OCI-LY3 (cell line): ENCODE measurements at regions not wholly inside any gene's neighbourhood (a gene's known extent, or its start where the extent isn't known, plus 50 kb on each side); places are given as distances from the start of the nearest gene placed in this dataset.
"Not testable (repeated sequence)": the region's sequence is repeated elsewhere in the genome, so short reads cannot be mapped to it uniquely, and the experiment has no call there.

Source experiments
- H2AFZ ChIP-seq: fragments of 200-600, 300-600 bp; shearing (Covaris generic); 2 replicates; pipeline ENCODE4 v1.6.0; 2014; ENCODE audit warnings: antibody characterized with exemption, low read depth, low read length
- H3K27ac ChIP-seq: fragments of 200-600, 300-600 bp; sonication (generic); 2 replicates; pipeline ENCODE4 v1.5.1; 2014; ENCODE audit warnings: mild to moderate bottlenecking, low read length, moderate library complexity, mixed read lengths
- H3K27me3 ChIP-seq: fragments of 200-600, 300-600 bp; sonication (generic); 2 replicates; pipeline ENCODE4 v1.6.1; 2014; ENCODE audit warnings: low read depth, low read length, mixed read lengths
- H3K36me3 ChIP-seq: fragments of 200-600, 300-600 bp; sonication (generic); replicated peaks from 2 replicates; pipeline ENCODE3; 2014; ENCODE audit warnings: low read depth, low read length, mixed read lengths
- H3K4me1 ChIP-seq: fragments of 300-600, 200-600 bp; sonication (generic); 2 replicates; pipeline ENCODE4 v1.6.1; 2014; ENCODE audit warnings: low read length, mixed read lengths
- H3K4me2 ChIP-seq: fragments of 200-600, 300-600 bp; sonication (generic); 2 replicates; pipeline ENCODE4 v1.6.1; 2014; ENCODE audit warnings: low read length, mixed read lengths
- H3K4me3 ChIP-seq: fragments of 300-600, 200-600 bp; sonication (generic); 2 replicates; pipeline ENCODE4 v1.5.1; 2014; ENCODE audit warnings: antibody characterized with exemption, mild to moderate bottlenecking, low read length, moderate library complexity
- H3K79me2 ChIP-seq: fragments of 300-600, 200-600 bp; shearing (Covaris generic); 2 replicates; pipeline ENCODE4 v1.6.1; 2014; ENCODE audit warnings: mild to moderate bottlenecking, low read length, mixed read lengths
- H3K9ac ChIP-seq: fragments of 300-600, 200-600 bp; shearing (Covaris generic); 2 replicates; pipeline ENCODE4 v1.6.0; 2014; ENCODE audit warnings: mild to moderate bottlenecking, low read length, moderate library complexity
- H3K9me3 ChIP-seq: fragments of 200-600, 300-600 bp; shearing (Covaris generic); 2 replicates; pipeline ENCODE4 v1.6.1; 2014; ENCODE audit warnings: low read length, mixed read lengths; ENCODE audit not compliant: insufficient read depth
- H4K20me1 ChIP-seq: fragments of 200-600, 300-600 bp; sonication (generic); 2 replicates; pipeline ENCODE4 v1.6.1; 2016; ENCODE audit warnings: low read length, mixed read lengths; ENCODE audit not compliant: insufficient read depth
- EZH2phosphoT487 ChIP-seq: fragments of 200-600 bp; shearing (Covaris generic); IDR thresholded peaks from 2 replicates; pipeline ENCODE4 v1.6.1; 2018; ENCODE audit warnings: antibody characterized with exemption, mixed run types, low read depth
- TF ChIP-seq, protein P1 (sequence below): fragments of 200-600, 300-600 bp; sonication (generic); IDR thresholded peaks from 2 replicates; pipeline ENCODE4 v1.5.1; 2014; ENCODE audit warnings: antibody characterized with exemption, low read length, low read depth

DNA sequence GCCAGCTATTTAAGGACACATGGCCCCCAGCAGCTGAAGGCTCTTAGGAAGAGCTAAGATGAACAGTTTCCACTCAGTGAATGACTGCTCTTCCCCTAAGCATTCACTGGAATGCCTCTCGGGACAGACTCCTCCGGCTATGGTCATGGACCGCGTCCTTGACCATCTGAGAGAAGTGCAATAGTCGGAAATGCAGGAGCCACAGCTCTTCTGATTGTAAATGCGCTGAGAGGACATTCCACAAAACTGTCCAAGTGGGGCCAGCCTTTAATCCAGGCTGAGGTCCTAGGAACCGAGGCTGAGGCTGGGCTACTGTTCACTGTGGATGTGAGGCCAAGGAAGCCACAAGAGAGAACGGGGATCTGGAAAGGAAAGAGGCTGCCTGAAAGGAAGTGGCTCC is 162.0 kb upstream of the TMEM72 start:
- Histone ChIP-seq H3K9me3 (no peaks in the 10 kb centered on the region), H3K36me3 (no peaks in the 10 kb centered on the region), H3K9ac (no peak overlapping the region), H3K27me3 (no peaks in the 10 kb centered on the region), H3K4me2 (no peak overlapping the region), H3K27ac (no peak overlapping the region), H4K20me1 (no peaks in the 10 kb centered on the region), H3K4me1 (no peaks in the 10 kb centered on the region), H2AFZ (no peak overlapping the region), H3K79me2 (no peaks in the 10 kb centered on the region), H3K4me3 (no peak overlapping the region)
- TF ChIP-seq EZH2phosphoT487 = no peak
- TF ChIP-seq, protein P1, sequence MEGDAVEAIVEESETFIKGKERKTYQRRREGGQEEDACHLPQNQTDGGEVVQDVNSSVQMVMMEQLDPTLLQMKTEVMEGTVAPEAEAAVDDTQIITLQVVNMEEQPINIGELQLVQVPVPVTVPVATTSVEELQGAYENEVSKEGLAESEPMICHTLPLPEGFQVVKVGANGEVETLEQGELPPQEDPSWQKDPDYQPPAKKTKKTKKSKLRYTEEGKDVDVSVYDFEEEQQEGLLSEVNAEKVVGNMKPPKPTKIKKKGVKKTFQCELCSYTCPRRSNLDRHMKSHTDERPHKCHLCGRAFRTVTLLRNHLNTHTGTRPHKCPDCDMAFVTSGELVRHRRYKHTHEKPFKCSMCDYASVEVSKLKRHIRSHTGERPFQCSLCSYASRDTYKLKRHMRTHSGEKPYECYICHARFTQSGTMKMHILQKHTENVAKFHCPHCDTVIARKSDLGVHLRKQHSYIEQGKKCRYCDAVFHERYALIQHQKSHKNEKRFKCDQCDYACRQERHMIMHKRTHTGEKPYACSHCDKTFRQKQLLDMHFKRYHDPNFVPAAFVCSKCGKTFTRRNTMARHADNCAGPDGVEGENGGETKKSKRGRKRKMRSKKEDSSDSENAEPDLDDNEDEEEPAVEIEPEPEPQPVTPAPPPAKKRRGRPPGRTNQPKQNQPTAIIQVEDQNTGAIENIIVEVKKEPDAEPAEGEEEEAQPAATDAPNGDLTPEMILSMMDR = no peak

DNA sequence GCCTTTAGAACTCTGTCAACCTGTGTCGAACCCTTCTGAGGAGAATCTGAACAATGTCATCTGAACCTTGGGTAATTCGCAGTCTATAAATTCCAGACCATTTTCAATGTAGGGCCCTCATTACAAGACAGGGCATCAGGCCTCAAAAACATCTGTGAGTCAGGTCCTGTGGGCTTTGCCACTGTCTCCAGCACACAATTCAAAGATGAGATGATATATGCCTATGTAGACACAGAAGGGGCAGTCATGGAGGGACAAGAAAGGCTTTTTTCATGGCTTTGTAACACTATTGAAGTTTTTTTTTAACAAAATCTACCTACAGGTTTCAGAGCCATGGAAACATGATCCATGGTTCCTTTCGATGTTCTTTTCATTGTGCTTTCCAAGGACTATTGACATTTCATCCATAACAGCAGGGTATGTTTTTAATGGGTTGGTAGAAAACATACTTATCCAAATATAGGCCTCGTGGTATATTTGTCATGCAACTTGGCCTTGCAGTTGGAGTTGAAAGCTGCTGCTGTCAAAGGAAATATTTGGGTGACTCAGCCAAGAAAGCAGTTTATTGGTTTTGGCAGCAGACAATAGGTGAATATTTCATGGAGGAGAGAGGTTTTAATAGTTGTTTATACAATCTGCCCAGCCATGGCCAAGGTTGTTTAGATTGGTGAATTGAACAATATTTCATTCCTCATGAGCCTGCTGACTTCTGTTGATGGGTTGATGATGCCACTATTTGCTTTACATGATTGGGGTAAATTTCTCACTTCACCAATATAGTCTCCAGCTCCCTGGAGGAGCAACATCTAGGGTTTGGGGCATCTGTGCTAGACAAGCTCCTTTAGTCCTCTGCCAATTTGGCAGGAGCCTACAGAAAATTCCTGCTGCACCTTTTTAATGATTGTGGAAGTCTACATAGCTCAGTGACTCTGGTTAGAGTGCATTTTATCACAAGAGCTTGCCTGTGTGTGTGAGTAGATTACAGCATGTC is 158.4 kb upstream of the TMEM72 start:
- no peak overlapping the region for H3K27ac ChIP-seq
- no peaks in the 10 kb centered on the region for H3K79me2 ChIP-seq
- no peaks in the 10 kb centered on the region for H3K27me3 ChIP-seq
- TF ChIP-seq EZH2phosphoT487 = no peak
- TF ChIP-seq, protein P1 = no peak
- no peak overlapping the region for H3K4me3 ChIP-seq
- no peaks in the 10 kb centered on the region for H4K20me1 ChIP-seq
- H2AFZ ChIP-seq = no peak overlapping the region
- H3K4me2 ChIP-seq = no peak overlapping the region
- no peak overlapping the region for H3K9ac ChIP-seq
- H3K4me1 ChIP-seq = no peaks in the 10 kb centered on the region
- no peaks in the 10 kb centered on the region for H3K9me3 ChIP-seq
- no peaks in the 10 kb centered on the region for H3K36me3 ChIP-seq

DNA sequence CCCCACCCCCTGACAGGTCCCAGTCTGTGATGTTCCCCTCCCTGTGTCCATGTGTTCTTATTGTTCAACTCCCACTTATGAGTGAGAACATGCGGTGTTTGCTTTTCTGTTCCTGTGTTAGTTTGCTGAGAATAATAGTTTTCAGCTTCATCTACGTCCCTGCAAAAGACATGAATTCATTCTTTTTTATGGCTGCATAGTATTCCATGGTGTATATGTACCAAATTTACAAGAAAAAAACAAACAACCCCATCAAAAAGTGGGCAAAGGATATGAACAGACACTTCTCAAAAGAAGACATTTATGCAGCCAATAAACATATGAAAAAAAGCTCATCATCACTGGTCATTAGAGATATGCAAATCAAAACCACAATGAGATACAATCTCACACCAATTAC is 156.8 kb upstream of the TMEM72 start:
- not testable (repeated sequence) for H3K27me3 ChIP-seq

DNA sequence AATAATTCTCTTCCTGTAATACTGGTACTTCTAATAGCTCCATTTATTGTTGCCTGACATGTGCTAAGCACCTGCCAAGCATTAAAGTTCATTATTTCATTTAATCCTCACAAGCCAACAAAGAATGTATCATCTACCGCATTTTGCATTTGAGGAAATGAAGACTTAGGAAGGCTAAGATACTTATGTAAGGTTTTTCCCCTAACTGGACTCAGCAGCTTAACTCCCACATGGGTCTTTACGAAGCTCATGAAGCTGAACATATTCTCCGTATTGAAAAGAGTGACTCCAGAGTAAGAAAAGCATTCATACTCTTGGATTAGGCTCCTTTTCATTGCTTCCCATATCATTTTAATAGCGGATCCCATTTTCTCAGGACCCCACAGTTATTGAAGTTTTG is 155.7 kb upstream of the TMEM72 start:
- H3K27ac ChIP-seq = no peak overlapping the region
- no peaks in the 10 kb centered on the region for H3K9me3 ChIP-seq
- H3K4me2 ChIP-seq = no peak overlapping the region
- H4K20me1 ChIP-seq = no peaks in the 10 kb centered on the region
- no peak overlapping the region for H3K9ac ChIP-seq
- no peaks in the 10 kb centered on the region for H3K79me2 ChIP-seq
- no peak overlapping the region for H3K4me3 ChIP-seq
- H3K27me3 ChIP-seq = no peaks in the 10 kb centered on the region
- no peaks in the 10 kb centered on the region for H3K36me3 ChIP-seq
- TF ChIP-seq, protein P1 = no peak
- no peak for TF ChIP-seq EZH2phosphoT487
- no peaks in the 10 kb centered on the region for H3K4me1 ChIP-seq
- no peak overlapping the region for H2AFZ ChIP-seq

More for the DNA sequence above, 156.8 kb upstream of the TMEM72 start:
- H3K4me3 ChIP-seq, H3K79me2 ChIP-seq, H3K27ac ChIP-seq, H2AFZ ChIP-seq, H4K20me1 ChIP-seq, H3K9me3 ChIP-seq, H3K4me1 ChIP-seq, H3K36me3 ChIP-seq, H3K4me2 ChIP-seq, H3K9ac ChIP-seq: not testable (repeated sequence)
